ENCODE measurements at regions not wholly inside any gene's neighbourhood (a gene's known extent, or its start where the extent isn't known, plus 50 kb on each side); places are given as distances from the start of the nearest gene placed in this dataset.

GRCh38 chr1:5574641-5575040, 417.6 kb downstream of the NPHP4 start:
- no peak for TF ChIP-seq CTCF (IDR thresholded peaks at IDR 0.05 in 4 of 5, conservative IDR thresholded peaks at IDR 0.05 in 1 of 5)
- no peak for TF ChIP-seq POLR2A (IDR thresholded peaks at IDR 0.05)

All from gastrocnemius medialis (tissue), 4 donors.